ENCODE measurements at regions not wholly inside any gene's neighbourhood (a gene's known extent, or its start where the extent isn't known, plus 50 kb on each side); places are given as distances from the start of the nearest gene placed in this dataset.
"Not testable (repeated sequence)": the region's sequence is repeated elsewhere in the genome, so short reads cannot be mapped to it uniquely, and the experiment has no call there.

- no peak for DNase-seq (ENCODE audit: low read depth, low spot score)
Measured at GRCh38 chr3:191148131-191148530, 50.9 kb upstream of the OSTN start.

- no peak for DNase-seq (ENCODE audit: low read depth, low spot score)
Measured at GRCh38 chr3:191143224-191143623, 55.8 kb upstream of the OSTN start.

GRCh38 chr3:191141728-191142127 lies 57.3 kb upstream of the OSTN start:
- no peak for DNase-seq (ENCODE audit: low read depth, low spot score)

DNA sequence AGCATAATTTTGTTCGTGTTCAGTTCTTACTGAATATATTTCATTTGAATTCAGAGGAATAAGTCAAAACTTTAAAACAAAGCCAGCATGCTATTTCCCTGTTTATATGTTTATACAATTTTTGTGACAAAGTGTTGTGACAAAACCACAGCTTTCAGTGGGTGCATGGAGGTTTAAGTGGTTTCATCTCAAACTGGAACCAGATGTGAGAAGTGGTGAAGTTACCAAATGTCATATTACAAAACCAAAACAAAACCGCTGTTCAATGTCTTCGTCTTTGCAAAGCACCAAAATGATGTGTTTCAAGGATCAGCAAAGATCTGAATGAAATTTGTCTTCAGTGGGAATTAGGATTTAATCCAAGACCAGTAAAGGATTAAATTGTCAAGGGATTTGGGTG lies 59.3 kb upstream of the OSTN start:
- no peak for DNase-seq (ENCODE audit: low read depth, low spot score)

DNA sequence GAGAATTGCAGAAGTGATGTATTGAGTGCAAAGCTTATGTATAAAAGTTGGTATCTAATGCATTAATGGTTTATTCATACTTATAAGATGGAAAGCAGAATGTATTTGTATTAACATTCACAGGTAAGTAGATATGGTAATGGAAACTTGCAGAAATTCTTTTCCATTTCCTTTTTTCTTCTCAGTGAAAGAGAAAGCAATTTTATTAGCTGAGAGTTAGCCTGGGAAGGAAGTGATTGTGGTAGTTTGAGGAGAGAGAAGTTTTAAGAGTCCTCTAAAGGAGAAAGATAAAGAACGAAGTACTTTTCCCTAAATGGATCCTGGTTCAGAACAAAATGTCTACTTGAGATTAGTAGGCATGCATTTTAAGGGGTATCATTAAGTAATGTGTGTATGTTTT lies 60.1 kb upstream of the OSTN start:
- DNase-seq (ENCODE audit: low read depth, low spot score): no peak

DNA sequence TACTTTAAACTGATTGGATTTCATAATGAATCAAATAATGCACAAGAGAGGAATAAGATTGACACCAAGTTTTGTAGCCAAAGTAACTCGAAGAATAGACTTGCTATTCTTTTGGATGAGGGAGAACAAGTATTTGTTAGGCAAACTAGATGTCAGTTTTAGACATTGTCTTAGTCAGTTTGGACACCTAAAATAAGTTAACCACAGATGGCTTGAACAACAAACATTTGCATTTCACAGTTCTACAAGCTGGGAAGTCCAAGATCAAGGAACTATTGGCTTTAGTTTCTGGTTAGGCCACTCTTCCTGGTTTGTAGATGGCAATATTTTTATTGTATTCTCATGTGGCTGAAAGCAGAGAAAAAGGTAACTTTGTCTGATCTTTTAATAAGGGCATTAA lies 61.3 kb upstream of the OSTN start:
- no peak for DNase-seq (ENCODE audit: low read depth, low spot score)

GRCh38 chr3:191136347-191136746 lies 62.7 kb upstream of the OSTN start:
- no peak for DNase-seq (ENCODE audit: low read depth, low spot score)

DNA sequence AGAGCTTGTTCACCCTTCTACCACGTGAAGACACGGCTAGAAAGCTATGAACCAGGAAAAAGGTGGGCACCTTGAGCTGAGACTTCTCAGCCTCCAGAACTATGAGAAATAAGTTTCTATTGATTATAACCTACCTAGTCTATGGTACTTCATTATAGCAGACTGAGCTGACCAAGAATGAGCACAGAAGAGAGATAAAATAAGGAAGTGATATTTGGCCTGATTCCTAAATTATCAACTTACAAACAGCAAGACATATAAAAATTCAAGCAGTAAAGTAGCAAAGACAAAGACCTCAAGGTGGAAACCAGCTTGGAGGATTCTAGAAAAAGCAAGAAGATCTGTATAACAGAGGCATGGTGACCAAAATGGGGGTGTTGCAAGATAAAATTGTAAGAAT lies 63.9 kb upstream of the OSTN start:
- DNase-seq (ENCODE audit: low read depth, low spot score): no peak

DNA sequence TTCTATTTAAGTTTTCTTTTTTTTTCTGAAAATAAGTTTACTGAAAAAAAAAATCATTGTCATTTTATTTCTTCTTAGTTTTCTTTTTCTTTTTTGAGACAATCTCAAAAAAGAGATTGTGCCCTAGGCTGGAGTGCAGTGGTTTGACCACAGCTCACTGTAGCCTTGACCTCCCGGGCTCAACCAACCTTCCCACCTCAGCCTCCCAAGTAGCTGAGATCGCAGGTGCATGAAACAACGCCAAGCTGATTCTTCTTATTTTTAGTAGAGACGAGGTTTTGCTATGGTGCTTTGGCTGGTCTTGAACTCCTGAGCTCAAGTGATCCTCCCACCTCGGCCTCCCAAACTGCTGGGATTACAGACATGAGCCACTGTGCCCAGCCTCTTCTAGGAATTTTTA lies 65.7 kb upstream of the OSTN start:
- no peak for DNase-seq (ENCODE audit: low read depth, low spot score)

DNA sequence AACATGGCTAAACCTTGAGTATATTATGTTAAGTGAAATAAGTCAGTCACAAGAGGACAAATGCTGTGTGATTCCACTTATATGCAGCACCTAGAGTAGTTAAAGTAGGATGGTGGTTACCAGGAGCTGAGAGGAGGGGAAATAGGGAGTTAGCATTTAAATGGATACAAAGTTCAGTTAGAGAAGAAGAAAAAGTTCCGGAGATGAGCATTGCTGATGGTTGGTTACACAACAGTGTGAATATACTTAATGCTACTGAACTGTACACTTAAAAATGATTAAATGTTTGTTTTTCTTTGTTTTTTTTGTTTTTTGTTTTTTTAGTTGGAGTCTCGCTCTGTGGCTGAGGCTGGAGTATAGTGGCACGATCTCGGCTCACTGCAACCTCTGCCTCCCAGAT lies 67.7 kb upstream of the OSTN start:
- DNase-seq (ENCODE audit: low read depth, low spot score): no peak

DNA sequence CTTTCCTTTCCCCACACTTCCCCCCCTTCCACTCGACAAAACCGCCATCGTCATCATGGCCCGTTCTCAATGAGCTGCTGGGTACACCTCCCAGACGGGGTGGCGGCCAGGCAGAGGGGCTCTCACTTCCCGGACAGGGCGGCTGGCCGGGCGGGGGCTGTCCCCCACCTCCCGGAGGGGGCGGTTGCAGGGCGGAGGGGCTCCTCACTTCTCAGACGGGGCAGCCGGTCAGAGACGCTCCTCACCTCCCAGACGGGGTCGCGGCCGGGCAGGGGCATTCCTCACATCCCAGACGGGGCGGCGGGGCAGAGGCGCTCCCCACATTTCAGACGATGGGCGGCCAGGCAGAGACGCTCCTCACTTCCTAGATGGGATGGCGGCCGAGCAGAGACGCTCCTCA lies 74.2 kb upstream of the OSTN start:
- not testable (repeated sequence) for DNase-seq (ENCODE audit: low read depth, low spot score)

DNA sequence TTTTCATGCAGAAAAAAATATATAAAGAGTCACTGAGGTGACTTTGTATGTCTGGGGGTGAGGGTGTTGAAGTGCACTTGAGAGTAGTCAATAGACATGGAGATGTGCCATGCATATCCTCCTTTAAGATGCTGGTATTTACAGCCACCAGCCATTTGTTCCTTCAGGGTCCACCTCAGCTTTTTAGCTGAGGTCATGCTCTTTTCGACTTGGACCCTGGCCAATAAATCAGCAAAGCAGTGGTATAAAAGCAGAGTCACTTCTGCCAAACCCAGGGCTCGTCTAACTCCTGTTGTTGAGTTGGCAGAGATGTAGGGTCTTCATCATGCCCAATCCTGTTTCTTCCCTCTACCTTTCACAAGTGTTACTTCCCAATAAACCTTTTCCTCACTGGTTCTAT lies 75.1 kb upstream of the OSTN start:
- DNase-seq (ENCODE audit: low read depth, low spot score): no peak

DNA sequence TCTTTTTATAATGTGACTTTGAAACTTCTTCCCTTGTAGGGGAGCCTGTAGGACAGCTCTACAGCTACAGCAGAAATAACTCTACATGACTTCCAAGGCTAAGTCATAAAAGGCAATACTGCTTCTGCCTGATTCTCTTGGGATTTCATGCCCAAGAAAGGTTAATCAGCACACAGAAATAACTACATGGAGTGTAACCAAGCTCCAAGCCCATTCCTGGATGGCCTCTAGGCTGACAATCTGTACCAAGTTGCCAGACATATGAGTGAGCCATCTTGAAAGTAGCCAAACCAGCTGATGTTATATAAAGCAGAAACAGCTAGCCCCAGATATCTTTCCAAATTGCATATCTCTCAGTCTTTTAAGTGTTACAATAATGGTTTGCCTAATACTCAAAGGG lies 75.8 kb upstream of the OSTN start:
- DNase-seq (ENCODE audit: low read depth, low spot score): no peak

- no peak for DNase-seq (ENCODE audit: low read depth, low spot score)
Measured at GRCh38 chr3:191120447-191121298, 78.4 kb upstream of the OSTN start.

DNA sequence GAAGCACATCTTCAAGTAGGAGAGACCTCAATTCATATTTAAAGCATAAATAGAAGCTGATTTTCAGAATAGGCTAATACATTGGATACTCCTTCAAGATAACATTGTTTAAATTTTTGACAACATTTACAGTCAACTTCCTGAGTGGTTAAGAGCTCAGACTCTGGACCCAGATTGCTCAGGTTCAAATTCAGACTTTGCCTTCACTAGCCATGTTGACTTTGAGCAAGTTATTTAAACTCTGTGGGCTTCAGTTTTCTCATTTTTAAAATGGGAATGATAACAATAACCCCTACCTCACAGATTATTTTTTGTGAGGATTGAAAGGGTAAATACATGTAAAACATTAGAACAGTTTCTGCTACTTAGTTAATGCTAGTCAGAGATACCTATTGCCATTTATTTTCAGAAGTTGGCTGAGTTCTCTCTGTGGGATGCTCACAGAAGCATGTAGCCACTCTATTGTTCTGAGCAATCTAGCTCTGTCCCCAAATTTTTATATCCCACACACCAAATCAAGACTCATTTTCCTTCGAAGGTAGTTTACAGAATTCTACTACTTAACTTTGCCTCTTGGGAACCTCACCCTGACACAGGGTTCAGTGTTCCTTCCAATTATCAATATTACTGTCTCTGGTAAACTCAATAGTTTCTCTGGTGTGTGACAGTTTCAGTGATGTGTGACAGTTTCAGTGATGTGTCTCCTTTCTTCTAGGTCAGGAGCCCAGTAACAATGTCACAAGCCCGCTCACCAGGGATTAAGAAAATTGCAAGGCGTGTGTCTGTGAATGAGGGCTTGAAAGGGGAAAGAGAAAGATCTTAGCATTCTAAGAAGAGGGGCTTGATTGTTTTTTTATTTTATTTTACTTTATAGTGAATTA lies 79.4 kb upstream of the OSTN start:
- DNase-seq (ENCODE audit: low read depth, low spot score): no peak

- no peak for DNase-seq (ENCODE audit: low read depth, low spot score)
Measured at GRCh38 chr3:191111722-191112121, 87.3 kb upstream of the OSTN start.

DNA sequence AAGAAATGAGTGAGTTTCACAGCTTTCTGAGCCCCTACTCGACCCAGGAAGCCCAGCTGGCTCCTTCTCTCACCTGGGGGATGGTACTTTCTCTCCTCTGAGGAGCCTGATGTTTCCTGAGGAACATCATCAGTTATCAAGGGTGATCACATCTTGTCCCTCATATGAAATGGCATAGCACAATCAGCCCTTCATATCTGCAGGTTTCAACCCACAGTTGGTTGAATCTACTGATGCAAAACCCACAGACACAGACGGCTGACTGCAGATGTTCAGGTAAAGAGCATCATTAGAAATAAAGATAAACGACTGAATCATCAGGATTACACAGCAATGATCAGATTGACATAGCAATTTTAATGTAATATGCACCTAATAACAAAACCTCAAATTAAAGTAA lies 93.6 kb upstream of the OSTN start:
- no peak for DNase-seq (ENCODE audit: low read depth, low spot score)

DNA sequence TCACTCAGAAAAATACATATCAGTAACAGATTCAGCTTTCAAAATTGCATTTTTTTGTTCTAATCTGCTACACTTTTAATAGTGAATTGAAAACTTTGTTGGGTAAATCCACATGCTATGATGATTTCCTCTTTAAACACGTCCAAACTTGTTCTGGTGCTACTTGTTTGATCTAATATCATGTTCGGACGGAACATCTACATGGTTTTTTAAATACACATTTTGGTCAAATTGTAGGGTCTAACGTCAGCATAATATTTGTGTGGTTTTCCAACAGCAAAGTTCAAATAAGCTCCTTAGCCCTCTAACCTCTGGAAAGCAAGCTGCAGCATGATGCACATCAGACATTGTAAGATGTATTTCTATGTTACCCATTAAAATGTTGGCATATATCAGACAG lies 98.5 kb upstream of the OSTN start:
- DNase-seq (ENCODE audit: low read depth, low spot score): no peak

GRCh38 chr3:191094057-191094845 lies 104.8 kb upstream of the OSTN start:
- no peak for DNase-seq (ENCODE audit: low read depth, low spot score)

DNA sequence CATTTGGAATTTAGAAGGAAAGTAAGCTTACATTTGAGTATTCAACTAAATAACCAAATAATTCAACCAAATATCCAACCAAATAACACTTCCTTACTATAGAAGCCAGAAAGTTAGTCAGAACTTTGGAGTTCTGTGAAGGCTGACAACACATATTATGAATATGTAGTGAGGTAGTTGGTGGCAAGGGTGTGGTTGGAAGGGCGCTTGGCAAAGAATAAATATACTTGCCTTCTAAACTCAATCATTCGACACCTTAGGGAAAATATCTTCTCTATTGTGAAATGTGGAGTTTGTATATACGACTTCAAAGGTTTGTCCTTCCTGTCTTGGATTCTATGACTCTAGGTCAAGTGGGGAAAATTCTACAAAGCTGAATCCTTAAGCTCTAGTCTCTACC lies 111.7 kb upstream of the OSTN start:
- no peak for DNase-seq (ENCODE audit: low read depth, low spot score)

DNA sequence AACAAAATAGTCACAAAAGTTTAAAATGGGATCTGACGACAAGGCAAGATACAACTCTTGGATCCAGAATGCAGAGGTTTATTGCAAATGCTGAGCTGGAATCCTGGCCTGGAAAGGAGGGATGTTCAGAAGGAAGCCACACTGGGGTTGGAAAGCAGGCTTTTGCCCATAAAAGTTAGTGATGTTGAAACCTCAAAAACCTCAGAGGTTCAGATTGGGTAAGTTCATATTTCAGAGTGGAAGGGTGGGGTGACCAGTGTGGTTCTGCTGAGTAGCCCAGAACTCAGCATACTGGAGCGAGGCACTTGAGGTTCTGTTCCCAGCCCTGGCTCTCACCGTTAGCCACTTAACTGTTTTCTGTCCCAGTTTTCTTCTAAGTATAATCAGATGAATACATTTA lies 114.0 kb upstream of the OSTN start:
- no peak for DNase-seq (ENCODE audit: low read depth, low spot score)

GRCh38 chr3:191078913-191079312 lies 120.1 kb upstream of the OSTN start:
- not testable (repeated sequence) for DNase-seq (ENCODE audit: low read depth, low spot score)

Measured in iPS DF 19.7 (cell line).